DND-41 (cell line): ENCODE measurements at regions not wholly inside any gene's neighbourhood (a gene's known extent, or its start where the extent isn't known, plus 50 kb on each side); places are given as distances from the start of the nearest gene placed in this dataset.

Experiments used
- CTCF ChIP-seq: IDR thresholded peaks from 2 replicates; pipeline ENCODE4 v1.5.1; 2012; ENCODE audit warnings: borderline replicate concordance, low read length, moderate library complexity, mild to moderate bottlenecking; ENCODE audit not compliant: poor library complexity, severe bottlenecking; ENCODE audit errors: extremely low read depth
- EZH2 ChIP-seq: IDR thresholded peaks from 3 replicates; pipeline ENCODE4 v1.6.1; 2012; ENCODE audit warnings: borderline replicate concordance, low read depth, mild to moderate bottlenecking, moderate library complexity, low read length, inconsistent platforms; ENCODE audit not compliant: severe bottlenecking

- no peak for TF ChIP-seq CTCF
- TF ChIP-seq EZH2, result no peak
These were observed 74.7 kb upstream of the AKT3 start for GRCh38 chr1:243924588-243925349.
